ELF-1 (cell line): ENCODE measurements at regions not wholly inside any gene's neighbourhood (a gene's known extent, or its start where the extent isn't known, plus 50 kb on each side); places are given as distances from the start of the nearest gene placed in this dataset.
"Not testable (repeated sequence)": the region's sequence is repeated elsewhere in the genome, so short reads cannot be mapped to it uniquely, and the experiment has no call there.

ENCODE experiments used
- DNase-seq: peaks from one replicate; pipeline ENCODE4 v3.0.0-alpha.2; 2016; ENCODE audit warnings: low read depth, low spot score

DNA sequence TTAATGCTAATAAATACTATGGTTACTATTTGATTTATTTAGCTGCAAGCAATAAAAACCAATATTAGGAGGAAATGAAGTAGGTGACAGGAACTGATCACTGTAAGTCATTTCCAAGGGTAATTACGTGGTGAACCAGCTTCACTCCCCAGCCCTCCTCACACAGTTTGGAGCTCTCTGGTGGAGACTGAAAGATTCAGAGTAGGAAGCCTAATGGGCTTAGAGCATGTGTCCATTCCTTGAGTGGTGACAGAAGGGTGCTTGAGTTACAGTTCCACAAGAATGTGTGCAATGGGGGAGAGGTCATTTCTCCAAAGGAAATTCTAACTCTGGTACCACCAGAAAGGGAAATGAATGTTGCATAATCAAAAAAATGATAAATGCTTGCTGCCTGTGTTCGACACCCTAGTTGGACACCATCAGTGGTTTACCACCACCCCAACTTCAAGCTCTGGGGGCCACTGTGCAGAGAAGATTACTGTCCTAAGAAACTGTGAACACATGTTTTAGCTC is 285.1 kb upstream of the MMADHC start:
- no peak for DNase-seq

DNA sequence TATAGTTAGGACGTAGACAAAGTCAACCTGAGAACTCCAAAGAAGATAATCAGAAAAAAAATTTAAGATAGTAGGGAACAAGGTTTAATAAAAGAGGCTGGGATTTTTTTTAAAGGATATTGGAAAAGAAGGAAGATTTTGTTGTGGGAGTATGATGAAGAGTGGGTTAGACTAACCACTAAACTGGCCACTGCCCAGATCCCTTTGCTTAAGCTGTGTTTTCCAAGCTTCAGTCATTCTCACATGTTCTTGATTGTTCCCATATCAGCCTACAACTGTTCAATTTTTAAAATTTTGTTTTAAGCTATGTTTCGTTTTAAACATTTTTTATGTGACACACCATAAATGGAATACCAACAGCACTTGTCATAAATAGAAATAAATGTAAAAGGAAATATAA is 284.5 kb upstream of the MMADHC start:
- no peak for DNase-seq

DNA sequence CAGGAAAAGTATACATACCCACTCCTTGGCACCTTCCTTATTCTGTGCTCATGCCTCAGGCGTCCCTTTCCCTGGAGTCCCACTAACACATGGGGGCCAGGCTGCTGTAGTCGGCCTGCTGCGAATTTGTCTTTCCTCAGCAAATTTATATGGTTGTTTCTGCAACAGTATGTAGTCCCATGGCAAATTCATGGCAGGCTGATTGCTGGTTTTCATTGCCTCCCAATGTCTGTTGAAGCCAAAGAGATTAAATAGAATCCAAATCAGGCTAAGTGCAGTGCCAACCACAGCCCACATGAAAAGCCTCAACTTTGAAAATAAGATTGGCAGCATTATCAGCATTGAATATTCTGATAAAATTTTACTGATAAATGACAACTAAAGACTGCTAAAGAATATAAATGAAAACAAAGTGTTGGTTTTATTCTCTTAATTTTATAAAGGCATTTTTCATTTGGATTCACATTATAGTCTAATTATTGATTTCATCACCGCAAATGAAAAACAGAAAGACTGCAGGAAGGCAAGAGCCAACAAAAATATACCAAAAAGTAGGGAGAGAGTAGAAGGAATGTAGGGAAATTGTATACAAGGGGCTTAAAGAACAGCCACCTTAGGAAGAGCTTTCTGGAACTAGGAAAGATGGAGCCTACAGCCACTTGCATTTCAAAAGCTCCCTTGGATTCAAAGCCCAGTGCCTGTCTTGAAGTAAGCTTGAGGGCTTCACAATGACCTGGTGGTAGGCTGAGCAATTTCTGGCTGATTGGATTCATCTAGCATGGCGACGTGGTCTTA is 283.7 kb upstream of the MMADHC start:
- DNase-seq, result no peak

- DNase-seq, result no peak
Measured at GRCh38 chr2:149863227-149863626, 275.7 kb upstream of the MMADHC start.

GRCh38 chr2:149861034-149861433 is 273.5 kb upstream of the MMADHC start:
- no peak for DNase-seq

GRCh38 chr2:149860276-149860921 is 272.8 kb upstream of the MMADHC start:
- DNase-seq, result peak; percentile 43

GRCh38 chr2:149858901-149859634 is 271.5 kb upstream of the MMADHC start:
- no peak for DNase-seq

GRCh38 chr2:149858216-149858615 is 270.6 kb upstream of the MMADHC start:
- no peak for DNase-seq

GRCh38 chr2:149857344-149857743 is 269.8 kb upstream of the MMADHC start:
- DNase-seq, result no peak

GRCh38 chr2:149855859-149856258 is 268.3 kb upstream of the MMADHC start:
- DNase-seq, result not testable (repeated sequence)

- no peak for DNase-seq
Measured at GRCh38 chr2:149849591-149849990, 262.0 kb upstream of the MMADHC start.

- DNase-seq, result no peak
Measured at GRCh38 chr2:149849136-149849535, 261.6 kb upstream of the MMADHC start.

- no peak for DNase-seq
Measured at GRCh38 chr2:149841396-149841795, 253.8 kb upstream of the MMADHC start.

DNA sequence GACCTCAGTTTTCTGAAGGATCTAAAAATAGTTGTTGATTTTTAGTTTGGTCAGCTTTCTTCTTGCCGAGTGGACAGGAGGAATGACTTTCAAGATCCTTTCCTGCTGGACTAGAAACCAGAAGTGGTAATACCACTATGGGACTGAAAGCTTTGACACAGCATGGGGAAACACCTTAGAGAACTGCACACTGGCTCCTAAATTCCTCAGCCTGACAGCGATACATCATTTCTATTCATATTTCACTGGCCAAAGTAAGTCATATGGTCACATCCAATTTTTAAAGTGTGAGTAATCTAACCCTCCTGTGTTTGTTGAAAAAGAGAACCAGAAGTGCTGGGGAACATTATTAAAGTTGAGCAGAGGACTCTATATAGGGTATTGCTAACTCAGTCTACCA is 244.7 kb upstream of the MMADHC start:
- no peak for DNase-seq

GRCh38 chr2:149828520-149829210 is 241.1 kb upstream of the MMADHC start:
- DNase-seq, result no peak

- DNase-seq, result no peak
Measured at GRCh38 chr2:149827585-149828126, 240.1 kb upstream of the MMADHC start.

DNA sequence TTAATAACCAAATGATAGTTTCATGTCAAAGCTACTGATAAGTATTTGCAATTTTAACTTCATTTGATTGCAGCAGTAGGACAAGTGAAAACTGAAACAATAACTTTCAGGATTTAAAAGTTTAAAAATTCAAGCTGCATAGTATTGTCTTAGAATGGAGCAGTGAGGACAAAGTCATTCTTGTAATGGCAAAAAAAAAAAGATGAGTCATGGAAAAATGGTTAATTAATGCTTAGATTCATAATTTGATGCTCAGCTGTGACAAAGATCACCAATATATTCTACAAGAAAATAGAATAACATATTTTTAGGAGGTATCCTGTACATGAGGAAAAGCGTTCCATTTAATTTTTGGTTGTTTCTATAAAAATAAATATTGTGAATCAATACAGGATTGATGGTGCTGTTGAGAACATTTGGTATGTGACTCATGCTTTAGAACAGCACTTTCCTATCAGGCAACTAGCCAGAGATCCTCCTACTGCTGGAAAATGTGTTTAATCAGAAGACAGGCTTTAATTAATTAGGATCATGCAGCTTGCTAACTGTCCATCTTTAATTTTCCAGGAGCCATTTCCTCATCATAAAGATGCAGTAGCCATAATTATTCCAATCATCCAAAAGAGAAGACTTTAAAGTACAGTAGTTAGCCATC is 239.0 kb upstream of the MMADHC start:
- DNase-seq, result no peak

GRCh38 chr2:149825473-149825872 is 237.9 kb upstream of the MMADHC start:
- no peak for DNase-seq

DNA sequence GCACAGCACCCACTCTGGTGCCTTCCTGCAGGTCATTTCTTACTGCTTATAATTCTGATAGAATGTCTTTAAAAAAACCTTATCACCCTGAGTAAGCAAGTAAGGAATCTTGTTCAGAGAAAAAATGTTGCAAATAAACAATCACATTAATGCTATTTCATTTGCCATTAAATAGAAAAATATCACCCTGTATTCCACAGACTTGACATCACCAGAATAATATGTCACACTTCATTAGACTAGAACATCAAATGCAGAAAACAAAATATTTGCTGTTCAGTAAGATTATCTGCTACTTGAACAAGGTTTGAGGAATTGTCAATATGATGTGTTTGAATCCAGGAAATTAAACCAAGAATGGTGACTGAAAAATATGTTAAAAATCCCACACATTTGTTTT is 236.6 kb upstream of the MMADHC start:
- DNase-seq, result no peak

DNA sequence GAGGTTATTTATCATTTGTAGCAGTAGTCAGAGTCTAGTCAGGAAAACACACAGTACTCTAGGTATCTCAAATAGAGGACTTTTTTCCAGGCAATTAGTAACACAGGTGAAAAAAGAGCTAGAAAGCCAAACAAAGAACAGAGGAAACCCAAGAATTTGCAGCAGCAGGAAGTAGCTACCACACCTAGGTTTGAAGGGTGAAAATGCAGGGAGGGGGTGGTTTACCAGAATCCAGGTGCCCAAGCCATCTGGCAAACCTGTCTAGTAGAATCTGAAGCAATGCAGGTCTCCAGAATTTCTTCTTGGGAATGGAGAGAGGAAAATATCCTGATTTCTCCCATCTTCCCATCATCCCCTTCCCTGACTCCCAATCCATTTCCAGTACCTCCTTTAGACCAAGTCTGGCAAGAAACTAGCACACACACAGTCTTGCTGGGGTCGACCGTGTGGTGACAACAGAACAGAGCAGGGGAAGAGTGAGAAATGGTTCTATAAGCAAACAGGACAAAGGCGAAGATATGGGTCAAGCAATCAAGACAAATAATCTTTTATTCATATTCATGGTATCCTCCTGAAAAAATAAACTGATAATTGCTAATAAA is 231.9 kb upstream of the MMADHC start:
- no peak for DNase-seq
